Neural progenitor cell (in vitro differentiated cells): ENCODE measurements at regions not wholly inside any gene's neighbourhood (a gene's known extent, or its start where the extent isn't known, plus 50 kb on each side); places are given as distances from the start of the nearest gene placed in this dataset.

Experiments
- DNase-seq: peaks from one replicate; pipeline ENCODE4 v3.0.0-alpha.2; 2016; ENCODE audit warnings: low spot score
- H2AFZ ChIP-seq: fragments of 200-600 bp; sonication (generic); replicated peaks from 2 replicates; pipeline ENCODE4 v1.6.1; 2016; ENCODE audit warnings: antibody characterized with exemption
- H3F3A ChIP-seq: fragments of 200-600 bp; sonication (generic); 2 replicates; pipeline ENCODE4 v1.6.1; 2016; ENCODE audit warnings: antibody characterized with exemption, low read depth
- H3K27ac ChIP-seq: fragments of 200-600 bp; sonication (generic); 2 replicates; pipeline ENCODE4 v1.5.1; 2016; ENCODE audit warnings: mild to moderate bottlenecking
- H3K27me3 ChIP-seq: fragments of 200-600 bp; sonication (generic); 2 replicates; pipeline ENCODE4 v1.6.1; 2016; ENCODE audit warnings: mild to moderate bottlenecking, moderate library complexity
- H3K36me3 ChIP-seq: fragments of 200-600 bp; sonication (generic); 2 replicates; pipeline ENCODE4 v1.5.1; 2016
- H3K4me1 ChIP-seq: fragments of 200-600 bp; sonication (generic); 2 replicates; pipeline ENCODE4 v1.6.1; 2016; ENCODE audit warnings: mixed run types
- H3K4me2 ChIP-seq: fragments of 200-600 bp; sonication (generic); 2 replicates; pipeline ENCODE4 v1.6.1; 2016
- H3K4me3 ChIP-seq: fragments of 200-600 bp; sonication (generic); 2 replicates; pipeline ENCODE4 v1.5.1; 2016
- H3K79me2 ChIP-seq: fragments of 200-600 bp; sonication (generic); 2 replicates; pipeline ENCODE4 v1.6.1; 2016; ENCODE audit warnings: low read depth
- H3K9ac ChIP-seq: fragments of 200-600 bp; sonication (generic); 2 replicates; pipeline ENCODE4 v1.6.1; 2016
- H3K9me3 ChIP-seq: fragments of 200-600 bp; sonication (generic); 2 replicates; pipeline ENCODE4 v1.5.1; 2016; ENCODE audit warnings: low read depth
- H4K20me1 ChIP-seq: fragments of 200-600 bp; sonication (generic); 2 replicates; pipeline ENCODE4 v1.6.1; 2016; ENCODE audit warnings: low read depth
- H3K27ac Mint-ChIP-seq: 3 replicates; pipeline ENCODE4 v1.8.0; 2021; ENCODE audit warnings: mixed read lengths
- H3K27me3 Mint-ChIP-seq: 2 replicates; pipeline ENCODE4 v1.8.0; 2022; ENCODE audit warnings: low read depth, mild to moderate bottlenecking, inconsistent platforms, moderate library complexity, mixed read lengths; ENCODE audit not compliant: insufficient read depth
- H3K36me3 Mint-ChIP-seq: 3 replicates; pipeline ENCODE4 v1.8.0; 2021; ENCODE audit warnings: mixed read lengths
- H3K4me1 Mint-ChIP-seq: 3 replicates; pipeline ENCODE4 v1.8.0; 2021; ENCODE audit warnings: mixed read lengths
- H3K4me3 Mint-ChIP-seq: 3 replicates; pipeline ENCODE4 v1.8.0; 2021; ENCODE audit warnings: mild to moderate bottlenecking, moderate library complexity, mixed read lengths
- H3K9me3 Mint-ChIP-seq: 3 replicates; pipeline ENCODE4 v1.8.0; 2020; ENCODE audit warnings: mixed read lengths
- CTCF ChIP-seq: fragments of 200-600 bp; sonication (generic); IDR thresholded peaks from 2 replicates; pipeline ENCODE4 v1.5.1; 2017; ENCODE audit warnings: antibody characterized with exemption, mild to moderate bottlenecking
- EZH2 ChIP-seq: fragments of 200-600 bp; sonication (generic); IDR thresholded peaks from 2 replicates; pipeline ENCODE4 v1.6.1; 2017; ENCODE audit warnings: antibody characterized with exemption, mild to moderate bottlenecking, moderate library complexity
- EZH2phosphoT487 ChIP-seq: fragments of 200-600 bp; sonication (generic); IDR thresholded peaks from 2 replicates; pipeline ENCODE4 v1.6.1; 2017; ENCODE audit warnings: antibody characterized with exemption

- no peak overlapping the region for H3K27ac ChIP-seq
- no peak overlapping the region for H2AFZ ChIP-seq
- H3K4me1 ChIP-seq, result no peaks in the 10 kb centered on the region
- no peaks in the 10 kb centered on the region for H4K20me1 ChIP-seq
- H3K4me3 ChIP-seq, result no peak overlapping the region
- H3F3A ChIP-seq, result no peaks in the 10 kb centered on the region
- Mint-ChIP-seq H3K36me3 (no peaks in the 10 kb centered on the region), H3K4me1 (no peaks in the 10 kb centered on the region), H3K9me3 (no peaks in the 10 kb centered on the region), H3K27me3 (no peaks in the 10 kb centered on the region), H3K4me3 (no peak overlapping the region), H3K27ac (no peak overlapping the region)
- no peaks in the 10 kb centered on the region for H3K9me3 ChIP-seq
- no peak overlapping the region for H3K4me2 ChIP-seq
- no peaks in the 10 kb centered on the region for H3K79me2 ChIP-seq
- H3K9ac ChIP-seq, result no peak overlapping the region
- no peaks in the 10 kb centered on the region for H3K36me3 ChIP-seq
- no peak for DNase-seq
- no peak for TF ChIP-seq CTCF
- TF ChIP-seq EZH2, result no peak
- no peak for TF ChIP-seq EZH2phosphoT487
- H3K27me3 ChIP-seq, result no peaks in the 10 kb centered on the region
These were observed 552.2 kb upstream of the SUCLG2 start for GRCh38 chr3:68206524-68207117.

GRCh38 chr3:68186733-68187132, 532.3 kb upstream of the SUCLG2 start:
- TF ChIP-seq EZH2 (no peak), EZH2phosphoT487 (no peak), CTCF (no peak)
- Histone ChIP-seq H3K27me3 (no peaks in the 10 kb centered on the region), H2AFZ (no peak overlapping the region), H3K4me1 (no peaks in the 10 kb centered on the region), H3K79me2 (no peaks in the 10 kb centered on the region), H3K4me3 (no peak overlapping the region), H3K27ac (no peak overlapping the region), H3F3A (no peaks in the 10 kb centered on the region), H3K9me3 (peaks cover 7% of the 10 kb centered on the region), H3K4me2 (no peak overlapping the region), H3K9ac (no peak overlapping the region), H4K20me1 (no peaks in the 10 kb centered on the region), H3K36me3 (no peaks in the 10 kb centered on the region)
- Mint-ChIP-seq H3K4me3 (no peak overlapping the region), H3K4me1 (no peaks in the 10 kb centered on the region), H3K27me3 (no peaks in the 10 kb centered on the region), H3K9me3 (no peaks in the 10 kb centered on the region), H3K27ac (no peak overlapping the region), H3K36me3 (no peaks in the 10 kb centered on the region)
- no peak for DNase-seq

GRCh38 chr3:68176600-68176999, 522.2 kb upstream of the SUCLG2 start:
- Histone ChIP-seq H3F3A (no peaks in the 10 kb centered on the region), H3K36me3 (no peaks in the 10 kb centered on the region), H3K79me2 (no peaks in the 10 kb centered on the region), H3K4me1 (no peaks in the 10 kb centered on the region), H4K20me1 (no peaks in the 10 kb centered on the region), H3K4me2 (no peak overlapping the region), H2AFZ (no peak overlapping the region), H3K4me3 (no peak overlapping the region), H3K9me3 (no peaks in the 10 kb centered on the region), H3K27ac (no peak overlapping the region), H3K9ac (no peak overlapping the region), H3K27me3 (no peaks in the 10 kb centered on the region)
- Mint-ChIP-seq H3K27ac (no peak overlapping the region), H3K27me3 (peaks cover 2% of the 10 kb centered on the region), H3K36me3 (no peaks in the 10 kb centered on the region), H3K4me1 (no peaks in the 10 kb centered on the region), H3K4me3 (no peak overlapping the region), H3K9me3 (peaks cover 26% of the 10 kb centered on the region)
- TF ChIP-seq EZH2 (no peak), CTCF (no peak), EZH2phosphoT487 (no peak)
- no peak for DNase-seq
